ENCODE measurements at regions not wholly inside any gene's neighbourhood (a gene's known extent, or its start where the extent isn't known, plus 50 kb on each side); places are given as distances from the start of the nearest gene placed in this dataset.

GRCh38 chr14:62357362-62357761 lies 595.1 kb downstream of the SNAPC1 start:
- H3K9me3 ChIP-seq (ENCODE audit: control insufficient read depth, low read depth, low read length): no peaks in the 10 kb centered on the region
- H3K27ac ChIP-seq (ENCODE audit: insufficient read length, low read depth, low read length): no peak overlapping the region
- H3K23me2 ChIP-seq (ENCODE audit: insufficient read length, low read depth, low read length, poor library complexity, severe bottlenecking): no peaks in the 10 kb centered on the region
- Mint-ChIP-seq H3K36me3 (ENCODE audit: insufficient read depth in 1 of 3, low read depth in 3 of 3) (peaks cover under 1 to 18% (median 6%) of the 10 kb centered on the region in 3 experiments; a peak in 6 of 7 replicates), H3K27me3 (ENCODE audit: low read depth) (no peaks in the 10 kb centered on the region), H3K4me1 (peaks cover 2 to 3% of the 10 kb centered on the region in 2 experiments), H3K27ac (no peak overlapping the region), H3K9me3 (peaks cover 21 to 26% of the 10 kb centered on the region in 2 experiments), H3K4me3 (no peak overlapping the region)
- no peaks in the 10 kb centered on the region for H3K4me1 ChIP-seq (ENCODE audit: insufficient read depth, low read length)
- no peaks in the 10 kb centered on the region for H3K79me1 ChIP-seq (ENCODE audit: insufficient read depth, low read depth, low read length, poor library complexity, severe bottlenecking)
- H3K4me2 ChIP-seq (ENCODE audit: insufficient read depth, insufficient read length, low read length): no peak overlapping the region
- H4K20me1 ChIP-seq (ENCODE audit: control insufficient read depth, insufficient read depth, insufficient read length): no peaks in the 10 kb centered on the region
- no peak overlapping the region for H2AFZ ChIP-seq (ENCODE audit: low read length)
- H4K8ac ChIP-seq (replicated peaks; ENCODE audit: insufficient read length, low read depth, low read length): no peak overlapping the region
- no peak overlapping the region for H4K5ac ChIP-seq (ENCODE audit: insufficient read length, low read depth, low read length)
- H3K23ac ChIP-seq (ENCODE audit: insufficient read length, low read depth, low read length): no peak overlapping the region
- H2BK5ac ChIP-seq (ENCODE audit: insufficient read length, low read length): no peak overlapping the region
- no peak for TF ChIP-seq CTCF (conservative IDR thresholded peaks at IDR 0.05)
- H2AK5ac ChIP-seq (ENCODE audit: insufficient read length, low read length): no peak overlapping the region
- H2BK120ac ChIP-seq (ENCODE audit: low read depth, low read length, poor library complexity, severe bottlenecking): no peak overlapping the region
- H2BK20ac ChIP-seq (ENCODE audit: low read depth, low read length, poor library complexity, severe bottlenecking): no peak overlapping the region
- H3K18ac ChIP-seq (ENCODE audit: insufficient read length, low read depth, low read length): no peak overlapping the region
- no peaks in the 10 kb centered on the region for H3K27me3 ChIP-seq (ENCODE audit: insufficient read depth, low read length)
- H2BK12ac ChIP-seq (ENCODE audit: insufficient read length, low read depth, low read length): no peak overlapping the region
- H3K56ac ChIP-seq (ENCODE audit: insufficient read length, low read depth, low read length): no peak overlapping the region
- no peak overlapping the region for H3K9ac ChIP-seq (ENCODE audit: extremely low read depth, insufficient read length, low read length)
- no peak for DNase-seq
- H3K79me2 ChIP-seq (ENCODE audit: insufficient read depth, low read length): no peaks in the 10 kb centered on the region
- H4K91ac ChIP-seq (ENCODE audit: insufficient read length, low read depth, low read length): no peak overlapping the region
- no peak overlapping the region for H2BK15ac ChIP-seq (ENCODE audit: low read depth, low read length)
- H3T11ph ChIP-seq (ENCODE audit: low read length): no peak overlapping the region
- no peak overlapping the region for H3K14ac ChIP-seq (ENCODE audit: insufficient read depth, low read length)
- H3K4ac ChIP-seq (ENCODE audit: low read depth, low read length): no peak overlapping the region

Data from H9 (cell line).